WTC11 (cell line): ENCODE measurements at regions not wholly inside any gene's neighbourhood (a gene's known extent, or its start where the extent isn't known, plus 50 kb on each side); places are given as distances from the start of the nearest gene placed in this dataset.

ENCODE experiments used
- ATF1 ChIP-seq: sonication (generic); formaldehyde crosslinking; IDR thresholded peaks from 2 replicates; pipeline ENCODE4 v1.8.1; 2023; ENCODE audit warnings: mild to moderate bottlenecking, moderate library complexity, missing genetic modification reagents
- ETV6 ChIP-seq: sonication (generic); formaldehyde crosslinking; IDR thresholded peaks from 2 replicates; pipeline ENCODE4 v1.8.1; 2022; ENCODE audit warnings: mild to moderate bottlenecking, missing genetic modification reagents
- NFYB ChIP-seq: sonication (generic); formaldehyde crosslinking; conservative IDR thresholded peaks from 2 replicates; pipeline ENCODE4 v1.8.0; 2022; ENCODE audit warnings: low read depth, missing genetic modification reagents
- SMAD4 ChIP-seq: sonication (generic); formaldehyde crosslinking; IDR thresholded peaks from 2 replicates; pipeline ENCODE4 v1.8.0; 2022; ENCODE audit warnings: mild to moderate bottlenecking, missing genetic modification reagents
- TEAD4 ChIP-seq: sonication (generic); formaldehyde crosslinking; IDR thresholded peaks from 2 replicates; pipeline ENCODE4 v1.8.0; 2022; ENCODE audit warnings: mild to moderate bottlenecking, missing genetic modification reagents
- ZNF317 ChIP-seq: sonication (generic); formaldehyde crosslinking; IDR thresholded peaks from 2 replicates; pipeline ENCODE4 v1.8.1; 2023; ENCODE audit warnings: low read depth, mild to moderate bottlenecking, moderate library complexity, missing genetic modification reagents, borderline replicate concordance
- TF ChIP-seq, protein P1 (sequence below): fragments of 200-600 bp; IDR thresholded peaks from 2 replicates; pipeline ENCODE4 v1.8.0; 2022; ENCODE audit warnings: antibody characterized with exemption
- TF ChIP-seq, protein P2 (sequence below): sonication (generic); formaldehyde crosslinking; IDR thresholded peaks from 2 replicates; pipeline ENCODE4 v1.8.0; 2022; ENCODE audit warnings: mild to moderate bottlenecking, missing genetic modification reagents
- TF ChIP-seq, protein P3 (sequence below): fragments of 250-450 bp; sonication (Bioruptor Pico); IDR thresholded peaks from 2 replicates; pipeline ENCODE4 v1.9.0; 2021; ENCODE audit warnings: moderate library complexity, mild to moderate bottlenecking, inconsistent platforms, borderline replicate concordance
- TF ChIP-seq, protein P4 (sequence below): fragments of 250-450 bp; sonication (Bioruptor Pico); IDR thresholded peaks from 2 replicates; pipeline ENCODE4 v1.9.0; 2021; ENCODE audit warnings: mild to moderate bottlenecking, borderline replicate concordance
- TF ChIP-seq, protein P5 (sequence below): sonication (generic); formaldehyde crosslinking; conservative IDR thresholded peaks from 2 replicates; pipeline ENCODE4 v1.8.1; 2022; ENCODE audit warnings: mild to moderate bottlenecking, missing genetic modification reagents

DNA sequence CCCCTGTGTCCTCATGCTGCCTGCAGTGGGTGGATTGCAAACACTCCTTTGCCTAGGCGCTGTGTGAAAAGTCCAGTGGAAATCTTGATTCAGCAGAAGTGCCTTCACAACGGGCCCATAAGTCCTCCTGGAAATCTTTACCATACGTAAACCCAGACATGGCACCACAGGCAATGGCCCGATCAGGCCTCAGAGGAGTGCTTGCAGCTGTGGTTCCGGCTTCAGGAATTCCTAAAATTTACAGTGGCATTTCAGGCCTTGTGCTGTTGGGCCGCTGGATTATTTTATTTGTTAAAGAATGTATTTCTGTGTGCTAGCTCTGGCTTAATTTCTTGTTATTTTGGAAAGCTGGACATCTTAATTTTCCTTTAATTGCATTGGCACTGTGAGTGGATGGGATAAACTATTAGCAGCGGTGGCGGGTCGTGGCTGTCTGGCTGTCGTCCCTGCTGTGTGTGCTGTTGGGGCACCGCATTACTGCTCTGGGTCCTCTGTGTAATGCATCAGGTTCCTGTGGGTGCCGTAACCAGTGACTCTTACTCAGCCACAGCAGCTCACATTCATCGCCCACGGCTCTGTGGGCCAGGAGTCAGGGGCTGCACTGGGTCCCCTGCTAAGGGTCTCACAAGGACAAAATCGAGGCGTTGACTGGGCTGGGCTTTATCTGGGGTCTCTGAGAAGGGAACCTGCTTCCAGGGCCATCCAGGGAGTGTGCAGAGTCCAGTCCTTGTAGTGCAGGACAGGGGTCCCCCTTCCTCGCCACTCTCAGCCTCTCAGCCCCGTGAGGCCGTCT, 73.1 kb downstream of the RTP5 start:
- TF ChIP-seq, protein P1, sequence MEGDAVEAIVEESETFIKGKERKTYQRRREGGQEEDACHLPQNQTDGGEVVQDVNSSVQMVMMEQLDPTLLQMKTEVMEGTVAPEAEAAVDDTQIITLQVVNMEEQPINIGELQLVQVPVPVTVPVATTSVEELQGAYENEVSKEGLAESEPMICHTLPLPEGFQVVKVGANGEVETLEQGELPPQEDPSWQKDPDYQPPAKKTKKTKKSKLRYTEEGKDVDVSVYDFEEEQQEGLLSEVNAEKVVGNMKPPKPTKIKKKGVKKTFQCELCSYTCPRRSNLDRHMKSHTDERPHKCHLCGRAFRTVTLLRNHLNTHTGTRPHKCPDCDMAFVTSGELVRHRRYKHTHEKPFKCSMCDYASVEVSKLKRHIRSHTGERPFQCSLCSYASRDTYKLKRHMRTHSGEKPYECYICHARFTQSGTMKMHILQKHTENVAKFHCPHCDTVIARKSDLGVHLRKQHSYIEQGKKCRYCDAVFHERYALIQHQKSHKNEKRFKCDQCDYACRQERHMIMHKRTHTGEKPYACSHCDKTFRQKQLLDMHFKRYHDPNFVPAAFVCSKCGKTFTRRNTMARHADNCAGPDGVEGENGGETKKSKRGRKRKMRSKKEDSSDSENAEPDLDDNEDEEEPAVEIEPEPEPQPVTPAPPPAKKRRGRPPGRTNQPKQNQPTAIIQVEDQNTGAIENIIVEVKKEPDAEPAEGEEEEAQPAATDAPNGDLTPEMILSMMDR: no peak
- TF ChIP-seq ATF1 (no peak), NFYB (CRISPR knock-in tag) (no peak), ZNF317 (CRISPR knock-in tag) (no peak), SMAD4 (CRISPR knock-in tag) (no peak), ETV6 (CRISPR knock-in tag) (no peak), TEAD4 (CRISPR knock-in tag) (no peak)
- TF ChIP-seq, protein P2, sequence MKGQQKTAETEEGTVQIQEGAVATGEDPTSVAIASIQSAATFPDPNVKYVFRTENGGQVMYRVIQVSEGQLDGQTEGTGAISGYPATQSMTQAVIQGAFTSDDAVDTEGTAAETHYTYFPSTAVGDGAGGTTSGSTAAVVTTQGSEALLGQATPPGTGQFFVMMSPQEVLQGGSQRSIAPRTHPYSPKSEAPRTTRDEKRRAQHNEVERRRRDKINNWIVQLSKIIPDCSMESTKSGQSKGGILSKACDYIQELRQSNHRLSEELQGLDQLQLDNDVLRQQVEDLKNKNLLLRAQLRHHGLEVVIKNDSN: no peak
- TF ChIP-seq, protein P3, sequence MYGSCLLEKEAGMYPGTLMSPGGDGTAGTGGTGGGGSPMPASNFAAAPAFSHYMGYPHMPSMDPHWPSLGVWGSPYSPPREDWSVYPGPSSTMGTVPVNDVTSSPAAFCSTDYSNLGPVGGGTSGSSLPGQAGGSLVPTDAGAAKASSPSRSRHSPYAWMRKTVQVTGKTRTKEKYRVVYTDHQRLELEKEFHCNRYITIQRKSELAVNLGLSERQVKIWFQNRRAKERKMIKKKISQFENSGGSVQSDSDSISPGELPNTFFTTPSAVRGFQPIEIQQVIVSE (CRISPR knock-in tag): no peak
- TF ChIP-seq, protein P4, sequence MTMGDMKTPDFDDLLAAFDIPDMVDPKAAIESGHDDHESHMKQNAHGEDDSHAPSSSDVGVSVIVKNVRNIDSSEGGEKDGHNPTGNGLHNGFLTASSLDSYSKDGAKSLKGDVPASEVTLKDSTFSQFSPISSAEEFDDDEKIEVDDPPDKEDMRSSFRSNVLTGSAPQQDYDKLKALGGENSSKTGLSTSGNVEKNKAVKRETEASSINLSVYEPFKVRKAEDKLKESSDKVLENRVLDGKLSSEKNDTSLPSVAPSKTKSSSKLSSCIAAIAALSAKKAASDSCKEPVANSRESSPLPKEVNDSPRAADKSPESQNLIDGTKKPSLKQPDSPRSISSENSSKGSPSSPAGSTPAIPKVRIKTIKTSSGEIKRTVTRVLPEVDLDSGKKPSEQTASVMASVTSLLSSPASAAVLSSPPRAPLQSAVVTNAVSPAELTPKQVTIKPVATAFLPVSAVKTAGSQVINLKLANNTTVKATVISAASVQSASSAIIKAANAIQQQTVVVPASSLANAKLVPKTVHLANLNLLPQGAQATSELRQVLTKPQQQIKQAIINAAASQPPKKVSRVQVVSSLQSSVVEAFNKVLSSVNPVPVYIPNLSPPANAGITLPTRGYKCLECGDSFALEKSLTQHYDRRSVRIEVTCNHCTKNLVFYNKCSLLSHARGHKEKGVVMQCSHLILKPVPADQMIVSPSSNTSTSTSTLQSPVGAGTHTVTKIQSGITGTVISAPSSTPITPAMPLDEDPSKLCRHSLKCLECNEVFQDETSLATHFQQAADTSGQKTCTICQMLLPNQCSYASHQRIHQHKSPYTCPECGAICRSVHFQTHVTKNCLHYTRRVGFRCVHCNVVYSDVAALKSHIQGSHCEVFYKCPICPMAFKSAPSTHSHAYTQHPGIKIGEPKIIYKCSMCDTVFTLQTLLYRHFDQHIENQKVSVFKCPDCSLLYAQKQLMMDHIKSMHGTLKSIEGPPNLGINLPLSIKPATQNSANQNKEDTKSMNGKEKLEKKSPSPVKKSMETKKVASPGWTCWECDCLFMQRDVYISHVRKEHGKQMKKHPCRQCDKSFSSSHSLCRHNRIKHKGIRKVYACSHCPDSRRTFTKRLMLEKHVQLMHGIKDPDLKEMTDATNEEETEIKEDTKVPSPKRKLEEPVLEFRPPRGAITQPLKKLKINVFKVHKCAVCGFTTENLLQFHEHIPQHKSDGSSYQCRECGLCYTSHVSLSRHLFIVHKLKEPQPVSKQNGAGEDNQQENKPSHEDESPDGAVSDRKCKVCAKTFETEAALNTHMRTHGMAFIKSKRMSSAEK (CRISPR knock-in tag): no peak
- TF ChIP-seq, protein P5, sequence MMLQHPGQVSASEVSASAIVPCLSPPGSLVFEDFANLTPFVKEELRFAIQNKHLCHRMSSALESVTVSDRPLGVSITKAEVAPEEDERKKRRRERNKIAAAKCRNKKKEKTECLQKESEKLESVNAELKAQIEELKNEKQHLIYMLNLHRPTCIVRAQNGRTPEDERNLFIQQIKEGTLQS (CRISPR knock-in tag): no peak
